GM12878 (cell line): ENCODE measurements at regions not wholly inside any gene's neighbourhood (a gene's known extent, or its start where the extent isn't known, plus 50 kb on each side); places are given as distances from the start of the nearest gene placed in this dataset.

Experiments
- EP300 ChIP-seq, 2 experiments: fragments of 150-350 bp in 1 of 2; IDR thresholded peaks; 2 replicates each; pipeline ENCODE4 v1.6.1; 2011 to 2012; ENCODE audit warnings: low read depth in 2 of 2, low read length in 2 of 2, borderline replicate concordance in 1 of 2, improper control_type of control experiment in 1 of 2, inconsistent platforms in 1 of 2; ENCODE audit not compliant: control insufficient read depth in 1 of 2
- ESRRA ChIP-seq: IDR thresholded peaks from 2 replicates; pipeline ENCODE4 v1.6.1; 2012; ENCODE audit warnings: mild to moderate bottlenecking, low read length, improper control_type of control experiment
- NR2F1 ChIP-seq: fragments of 450-650 bp; conservative IDR thresholded peaks from 2 replicates; pipeline ENCODE4 v1.6.1; 2017; ENCODE audit warnings: mild to moderate bottlenecking
- RBBP5 ChIP-seq: fragments of 200-600 bp; sonication (generic); conservative IDR thresholded peaks from 2 replicates; pipeline ENCODE4 v1.6.1; 2016
- SMC3 ChIP-seq: IDR thresholded peaks from 2 replicates; pipeline ENCODE4 v1.6.1; 2011; ENCODE audit warnings: low read length, improper control_type of control experiment, borderline replicate concordance
- SUZ12 ChIP-seq: fragments of 200-600 bp; sonication (generic); IDR thresholded peaks from one replicate; pipeline ENCODE4 v1.6.1; 2018; ENCODE audit warnings: antibody characterized with exemption, mild to moderate bottlenecking; ENCODE audit not compliant: unreplicated experiment
- TAF1 ChIP-seq: IDR thresholded peaks from 2 replicates; pipeline ENCODE4 v1.6.1; 2011; ENCODE audit warnings: mild to moderate bottlenecking, low read depth, low read length, borderline replicate concordance
- ZNF274 ChIP-seq: IDR thresholded peaks from one replicate; pipeline ENCODE4 v1.8.0; 2011; ENCODE audit not compliant: insufficient read length, insufficient read depth
- ZNF384 ChIP-seq: IDR thresholded peaks from 2 replicates; pipeline ENCODE4 v1.6.1; 2012; ENCODE audit warnings: low read depth, mild to moderate bottlenecking, low read length, improper control_type of control experiment, borderline replicate concordance
- TF ChIP-seq, protein P1 (sequence below), 3 experiments: IDR thresholded peaks in 2 of 3; conservative IDR thresholded peaks in 1 of 3; 2 replicates each; pipeline ENCODE4 v1.5.1; 2011; ENCODE audit warnings: low read depth in 3 of 3, low read length in 3 of 3, mild to moderate bottlenecking in 3 of 3, control low read depth in 2 of 3, moderate library complexity in 2 of 3, inconsistent platforms in 1 of 3, mixed read lengths in 1 of 3; ENCODE audit not compliant: control insufficient read depth in 2 of 3, insufficient read depth in 1 of 3; ENCODE audit errors: extremely low read depth in 1 of 3

DNA sequence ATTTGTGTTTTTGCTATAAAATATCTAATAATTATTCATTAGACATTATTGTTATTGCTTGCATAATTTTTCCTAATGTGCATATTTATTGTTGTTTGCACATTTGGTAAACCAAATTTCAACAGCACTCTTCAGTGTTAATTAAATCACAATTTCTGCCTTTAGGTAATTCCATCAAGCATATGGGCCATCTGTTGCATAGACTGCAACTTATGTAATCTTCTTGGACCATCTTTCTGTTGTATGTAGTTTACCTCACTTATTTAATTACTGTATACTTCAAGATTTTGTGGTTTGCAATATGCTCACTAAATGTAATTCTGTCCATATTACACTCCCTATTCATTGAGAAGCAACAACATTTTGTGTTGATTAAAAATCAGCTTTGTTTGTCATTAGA lies 1360.1 kb downstream of the REEP3 start:
- TF ChIP-seq, protein P1, sequence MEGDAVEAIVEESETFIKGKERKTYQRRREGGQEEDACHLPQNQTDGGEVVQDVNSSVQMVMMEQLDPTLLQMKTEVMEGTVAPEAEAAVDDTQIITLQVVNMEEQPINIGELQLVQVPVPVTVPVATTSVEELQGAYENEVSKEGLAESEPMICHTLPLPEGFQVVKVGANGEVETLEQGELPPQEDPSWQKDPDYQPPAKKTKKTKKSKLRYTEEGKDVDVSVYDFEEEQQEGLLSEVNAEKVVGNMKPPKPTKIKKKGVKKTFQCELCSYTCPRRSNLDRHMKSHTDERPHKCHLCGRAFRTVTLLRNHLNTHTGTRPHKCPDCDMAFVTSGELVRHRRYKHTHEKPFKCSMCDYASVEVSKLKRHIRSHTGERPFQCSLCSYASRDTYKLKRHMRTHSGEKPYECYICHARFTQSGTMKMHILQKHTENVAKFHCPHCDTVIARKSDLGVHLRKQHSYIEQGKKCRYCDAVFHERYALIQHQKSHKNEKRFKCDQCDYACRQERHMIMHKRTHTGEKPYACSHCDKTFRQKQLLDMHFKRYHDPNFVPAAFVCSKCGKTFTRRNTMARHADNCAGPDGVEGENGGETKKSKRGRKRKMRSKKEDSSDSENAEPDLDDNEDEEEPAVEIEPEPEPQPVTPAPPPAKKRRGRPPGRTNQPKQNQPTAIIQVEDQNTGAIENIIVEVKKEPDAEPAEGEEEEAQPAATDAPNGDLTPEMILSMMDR (IDR thresholded peaks at IDR 0.05 in 2 of 3, conservative IDR thresholded peaks at IDR 0.05 in 1 of 3; ENCODE audit: control insufficient read depth in 2 of 3, extremely low read depth in 1 of 3, insufficient read depth in 1 of 3, low read depth in 3 of 3, low read length in 3 of 3) = no peak
- TF ChIP-seq ZNF384 = no peak
- TF ChIP-seq ESRRA = no peak
- TF ChIP-seq SUZ12 = no peak
- no peak for TF ChIP-seq TAF1
- TF ChIP-seq NR2F1 = no peak
- no peak for TF ChIP-seq ZNF274
- no peak for TF ChIP-seq EP300 (IDR thresholded peaks at IDR 0.05; ENCODE audit: borderline replicate concordance in 1 of 2, control insufficient read depth in 1 of 2, low read depth in 2 of 2, low read length in 2 of 2)
- no peak for TF ChIP-seq RBBP5
- TF ChIP-seq SMC3 = no peak
